ENCODE measurements at regions not wholly inside any gene's neighbourhood (a gene's known extent, or its start where the extent isn't known, plus 50 kb on each side); places are given as distances from the start of the nearest gene placed in this dataset.

DNA sequence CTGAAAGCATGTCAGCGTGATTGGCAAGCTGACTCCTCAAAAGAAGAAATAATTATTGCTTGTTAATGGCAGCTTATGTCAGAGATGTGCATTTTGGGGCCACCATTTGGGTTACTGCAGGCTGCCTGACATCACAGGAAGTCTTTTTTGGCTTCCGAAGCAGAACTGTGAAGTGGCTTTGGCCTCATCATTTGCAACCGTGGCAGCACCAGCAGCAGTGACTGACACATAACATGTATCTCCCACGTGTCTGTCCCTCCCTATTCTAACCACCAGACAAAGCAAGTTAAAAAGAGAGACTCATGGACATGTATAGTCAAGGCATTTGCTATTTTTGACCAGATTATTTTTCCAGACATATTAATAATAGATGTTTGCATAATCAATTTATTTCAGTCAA lies 488.7 kb upstream of the ACVR2A start:
- WGBS (ENCODE audit: insufficient coverage): 100% methylated on average over 1 of the region's 4 CpGs
- Histone ChIP-seq H3K9me3 (ENCODE audit: control extremely low read depth in 1 of 5, control insufficient read depth in 4 of 5, insufficient read depth in 2 of 5, low read depth in 1 of 5, low read length in 4 of 5) (no peaks in the 10 kb centered on the region), H3K4me3 (ENCODE audit: control insufficient read depth in 1 of 7, extremely low read depth in 1 of 7, insufficient read depth in 4 of 7, low read depth in 2 of 7, low read length in 6 of 7) (no peak overlapping the region), H3K27ac (ENCODE audit: insufficient read depth in 1 of 2, low read depth in 1 of 2, low read length in 2 of 2, poor library complexity in 1 of 2, severe bottlenecking in 2 of 2) (no peak overlapping the region), H3K27me3 (replicated peaks in 2 of 5; ENCODE audit: control insufficient read depth in 4 of 5, insufficient read depth in 5 of 5, low read length in 4 of 5) (no peaks in the 10 kb centered on the region), H3K36me3 (ENCODE audit: control insufficient read depth in 4 of 4, insufficient read depth in 4 of 4, low read length in 3 of 4) (no peaks in the 10 kb centered on the region), H3K4me1 (ENCODE audit: control extremely low read depth in 1 of 4, control insufficient read depth in 4 of 4, insufficient read depth in 4 of 4, low read length in 3 of 4) (peaks cover 0 to 6% (median 2%) of the 10 kb centered on the region in 4 experiments)
- DNase-seq: no peak
- CTCF ChIA-PET: interaction anchor here (0.7 kb wide), 1 partner anchor 12 kb away, joined by 3 read pairs; no protein-coding TSS in a partner anchor
- POLR2A ChIA-PET: no interaction called here

- 97% methylated on average over 3 of the region's 4 CpGs for WGBS (ENCODE audit: insufficient coverage)
- POLR2A ChIA-PET: no interaction called here
- Histone ChIP-seq H3K4me1 (ENCODE audit: control extremely low read depth in 1 of 4, control insufficient read depth in 4 of 4, insufficient read depth in 4 of 4, low read length in 3 of 4) (peaks cover 0 to 6% (median 2%) of the 10 kb centered on the region in 4 experiments), H3K4me3 (ENCODE audit: control insufficient read depth in 1 of 7, extremely low read depth in 1 of 7, insufficient read depth in 4 of 7, low read depth in 2 of 7, low read length in 6 of 7) (no peak overlapping the region), H3K27me3 (replicated peaks in 2 of 5; ENCODE audit: control insufficient read depth in 4 of 5, insufficient read depth in 5 of 5, low read length in 4 of 5) (no peaks in the 10 kb centered on the region), H3K36me3 (ENCODE audit: control insufficient read depth in 4 of 4, insufficient read depth in 4 of 4, low read length in 3 of 4) (no peaks in the 10 kb centered on the region), H3K27ac (ENCODE audit: insufficient read depth in 1 of 2, low read depth in 1 of 2, low read length in 2 of 2, poor library complexity in 1 of 2, severe bottlenecking in 2 of 2) (no peak overlapping the region), H3K9me3 (ENCODE audit: control extremely low read depth in 1 of 5, control insufficient read depth in 4 of 5, insufficient read depth in 2 of 5, low read depth in 1 of 5, low read length in 4 of 5) (no peaks in the 10 kb centered on the region)
- DNase-seq: no peak
- CTCF ChIA-PET: interaction anchor here (0.7 kb wide), 1 partner anchor 11 kb away, joined by 3 read pairs; no protein-coding TSS in a partner anchor
Observed at GRCh38 chr2:147355706-147356105, 489.1 kb upstream of the ACVR2A start.

- no peak overlapping the region for H3K4me3 ChIP-seq (ENCODE audit: control insufficient read depth in 1 of 7, extremely low read depth in 1 of 7, insufficient read depth in 4 of 7, low read depth in 2 of 7, low read length in 6 of 7)
- no peaks in the 10 kb centered on the region for H3K36me3 ChIP-seq (ENCODE audit: control insufficient read depth in 4 of 4, insufficient read depth in 4 of 4, low read length in 3 of 4)
- no peak overlapping the region for H3K27ac ChIP-seq (ENCODE audit: insufficient read depth in 1 of 2, low read depth in 1 of 2, low read length in 2 of 2, poor library complexity in 1 of 2, severe bottlenecking in 2 of 2)
- ChIA-PET POLR2A (no interaction called here), CTCF (no interaction called here)
- peaks cover 0 to 6% (median 2%) of the 10 kb centered on the region in 4 experiments for H3K4me1 ChIP-seq (ENCODE audit: control extremely low read depth in 1 of 4, control insufficient read depth in 4 of 4, insufficient read depth in 4 of 4, low read length in 3 of 4)
- DNase-seq: no peak
- H3K27me3 ChIP-seq (replicated peaks in 2 of 5; ENCODE audit: control insufficient read depth in 4 of 5, insufficient read depth in 5 of 5, low read length in 4 of 5): no peaks in the 10 kb centered on the region
- no peaks in the 10 kb centered on the region for H3K9me3 ChIP-seq (ENCODE audit: control extremely low read depth in 1 of 5, control insufficient read depth in 4 of 5, insufficient read depth in 2 of 5, low read depth in 1 of 5, low read length in 4 of 5)
Observed at GRCh38 chr2:147353072-147353381, 491.8 kb upstream of the ACVR2A start.

GRCh38 chr2:147352264-147353071 lies 492.4 kb upstream of the ACVR2A start:
- Histone ChIP-seq H3K27me3 (replicated peaks in 2 of 5; ENCODE audit: control insufficient read depth in 4 of 5, insufficient read depth in 5 of 5, low read length in 4 of 5) (no peaks in the 10 kb centered on the region), H3K9me3 (ENCODE audit: control extremely low read depth in 1 of 5, control insufficient read depth in 4 of 5, insufficient read depth in 2 of 5, low read depth in 1 of 5, low read length in 4 of 5) (no peaks in the 10 kb centered on the region), H3K4me1 (ENCODE audit: control extremely low read depth in 1 of 4, control insufficient read depth in 4 of 4, insufficient read depth in 4 of 4, low read length in 3 of 4) (peaks cover 0 to 6% (median 2%) of the 10 kb centered on the region in 4 experiments), H3K27ac (ENCODE audit: insufficient read depth in 1 of 2, low read depth in 1 of 2, low read length in 2 of 2, poor library complexity in 1 of 2, severe bottlenecking in 2 of 2) (no peak overlapping the region), H3K4me3 (ENCODE audit: control insufficient read depth in 1 of 7, extremely low read depth in 1 of 7, insufficient read depth in 4 of 7, low read depth in 2 of 7, low read length in 6 of 7) (no peak overlapping the region), H3K36me3 (ENCODE audit: control insufficient read depth in 4 of 4, insufficient read depth in 4 of 4, low read length in 3 of 4) (no peaks in the 10 kb centered on the region)
- ChIA-PET POLR2A (no interaction called here), CTCF (interaction anchor here (0.6 kb wide), 1 partner anchor 756 kb away, joined by 3 read pairs; no protein-coding TSS in a partner anchor)
- WGBS (ENCODE audit: insufficient coverage): 76% methylated on average over 5 of the region's 8 CpGs
- peak in 1 of 3 donors; percentile 10 for DNase-seq

DNA sequence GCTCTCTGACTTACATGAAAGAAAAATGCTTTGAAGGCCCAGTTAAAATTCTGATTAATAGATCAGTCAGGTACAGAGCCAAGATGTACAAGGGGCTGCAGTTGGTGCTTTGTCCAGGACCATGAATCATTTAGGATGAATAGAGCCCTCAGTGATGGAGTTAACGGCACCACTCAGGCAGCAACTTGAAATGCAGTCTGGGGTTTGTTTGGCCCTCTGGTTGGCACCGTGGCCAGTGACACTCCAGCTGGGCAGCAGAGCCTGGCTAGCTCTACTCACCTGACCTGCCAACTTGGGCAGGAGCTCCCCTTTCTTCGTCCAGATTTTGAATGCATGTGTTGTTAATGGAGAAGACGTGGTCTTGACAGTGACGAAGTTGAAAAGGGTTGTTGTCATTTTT lies 493.0 kb upstream of the ACVR2A start:
- ChIA-PET POLR2A (no interaction called here), CTCF (interaction anchor here (0.6 kb wide), 1 partner anchor 757 kb away, joined by 3 read pairs; no protein-coding TSS in a partner anchor)
- Histone ChIP-seq H3K9me3 (ENCODE audit: control extremely low read depth in 1 of 5, control insufficient read depth in 4 of 5, insufficient read depth in 2 of 5, low read depth in 1 of 5, low read length in 4 of 5) (no peaks in the 10 kb centered on the region), H3K36me3 (ENCODE audit: control insufficient read depth in 4 of 4, insufficient read depth in 4 of 4, low read length in 3 of 4) (no peaks in the 10 kb centered on the region), H3K4me1 (ENCODE audit: control extremely low read depth in 1 of 4, control insufficient read depth in 4 of 4, insufficient read depth in 4 of 4, low read length in 3 of 4) (peaks cover 0 to 6% (median 2%) of the 10 kb centered on the region in 4 experiments), H3K4me3 (ENCODE audit: control insufficient read depth in 1 of 7, extremely low read depth in 1 of 7, insufficient read depth in 4 of 7, low read depth in 2 of 7, low read length in 6 of 7) (no peak overlapping the region), H3K27ac (ENCODE audit: insufficient read depth in 1 of 2, low read depth in 1 of 2, low read length in 2 of 2, poor library complexity in 1 of 2, severe bottlenecking in 2 of 2) (no peak overlapping the region), H3K27me3 (replicated peaks in 2 of 5; ENCODE audit: control insufficient read depth in 4 of 5, insufficient read depth in 5 of 5, low read length in 4 of 5) (no peaks in the 10 kb centered on the region)
- DNase-seq: no peak
- WGBS (ENCODE audit: insufficient coverage): 100% methylated on average over 1 of the region's 5 CpGs

- Histone ChIP-seq H3K36me3 (ENCODE audit: control insufficient read depth in 4 of 4, insufficient read depth in 4 of 4, low read length in 3 of 4) (no peaks in the 10 kb centered on the region), H3K4me3 (ENCODE audit: control insufficient read depth in 1 of 7, extremely low read depth in 1 of 7, insufficient read depth in 4 of 7, low read depth in 2 of 7, low read length in 6 of 7) (no peak overlapping the region), H3K9me3 (ENCODE audit: control extremely low read depth in 1 of 5, control insufficient read depth in 4 of 5, insufficient read depth in 2 of 5, low read depth in 1 of 5, low read length in 4 of 5) (peaks cover 0 to 13% (median 3%) of the 10 kb centered on the region in 5 experiments), H3K4me1 (ENCODE audit: control extremely low read depth in 1 of 4, control insufficient read depth in 4 of 4, insufficient read depth in 4 of 4, low read length in 3 of 4) (peaks cover 0 to 6% (median 2%) of the 10 kb centered on the region in 4 experiments), H3K27me3 (replicated peaks in 2 of 5; ENCODE audit: control insufficient read depth in 4 of 5, insufficient read depth in 5 of 5, low read length in 4 of 5) (no peaks in the 10 kb centered on the region), H3K27ac (ENCODE audit: insufficient read depth in 1 of 2, low read depth in 1 of 2, low read length in 2 of 2, poor library complexity in 1 of 2, severe bottlenecking in 2 of 2) (no peak overlapping the region)
- 98% methylated on average over 4 of the region's 4 CpGs for WGBS (ENCODE audit: insufficient coverage)
- ChIA-PET POLR2A (no interaction called here), CTCF (no interaction called here)
- no peak for DNase-seq
Observed at GRCh38 chr2:147348931-147349555, 495.8 kb upstream of the ACVR2A start.

DNA sequence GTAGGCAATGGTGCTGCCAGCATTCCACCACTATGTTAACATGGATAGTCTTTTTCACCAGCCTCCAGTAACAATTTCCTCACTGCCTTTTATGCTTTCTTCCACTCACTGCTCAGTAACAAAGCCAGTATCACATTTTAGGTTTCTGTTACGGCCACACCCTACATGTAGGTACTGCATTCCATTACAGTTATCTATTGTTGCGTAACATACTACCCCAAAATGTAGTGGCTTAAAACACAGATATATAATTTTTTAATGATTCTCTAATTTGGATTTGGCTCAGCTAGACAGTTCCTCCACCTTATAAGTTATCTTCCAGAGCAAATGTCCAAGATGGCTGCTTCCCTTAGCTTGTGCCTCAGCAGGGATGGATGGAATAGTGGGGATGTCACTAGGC lies 498.7 kb upstream of the ACVR2A start:
- Histone ChIP-seq H3K36me3 (ENCODE audit: control insufficient read depth in 4 of 4, insufficient read depth in 4 of 4, low read length in 3 of 4) (no peaks in the 10 kb centered on the region), H3K4me1 (ENCODE audit: control extremely low read depth in 1 of 4, control insufficient read depth in 4 of 4, insufficient read depth in 4 of 4, low read length in 3 of 4) (no peaks in the 10 kb centered on the region), H3K27ac (ENCODE audit: insufficient read depth in 1 of 2, low read depth in 1 of 2, low read length in 2 of 2, poor library complexity in 1 of 2, severe bottlenecking in 2 of 2) (no peak overlapping the region), H3K9me3 (ENCODE audit: control extremely low read depth in 1 of 5, control insufficient read depth in 4 of 5, insufficient read depth in 2 of 5, low read depth in 1 of 5, low read length in 4 of 5) (peaks cover 0 to 13% (median 3%) of the 10 kb centered on the region in 5 experiments), H3K27me3 (replicated peaks in 2 of 5; ENCODE audit: control insufficient read depth in 4 of 5, insufficient read depth in 5 of 5, low read length in 4 of 5) (no peaks in the 10 kb centered on the region), H3K4me3 (ENCODE audit: control insufficient read depth in 1 of 7, extremely low read depth in 1 of 7, insufficient read depth in 4 of 7, low read depth in 2 of 7, low read length in 6 of 7) (no peak overlapping the region)
- ChIA-PET POLR2A (no interaction called here), CTCF (no interaction called here)
- WGBS (ENCODE audit: insufficient coverage): 100% methylated on average over 2 of the region's 2 CpGs
- no peak for DNase-seq

Data from common myeloid progenitor, CD34-positive (primary cell).